Osteoblast (primary cell): ENCODE measurements at regions not wholly inside any gene's neighbourhood (a gene's known extent, or its start where the extent isn't known, plus 50 kb on each side); places are given as distances from the start of the nearest gene placed in this dataset.

ENCODE experiments used
- DNase-seq: peaks from one replicate; pipeline ENCODE4 v3.0.0; 2011; ENCODE audit warnings: low spot score, mixed read lengths; ENCODE audit not compliant: insufficient read length; ENCODE audit errors: missing footprints
- H2AFZ ChIP-seq: 2 replicates; pipeline ENCODE4 v1.6.0; 2011; ENCODE audit warnings: mild to moderate bottlenecking, low read length
- H3K27ac ChIP-seq: 2 replicates; pipeline ENCODE4 v1.5.1; 2011; ENCODE audit warnings: mild to moderate bottlenecking, low read depth, low read length, moderate library complexity
- H3K27me3 ChIP-seq: 2 replicates; pipeline ENCODE4 v1.6.0; 2012; ENCODE audit warnings: mild to moderate bottlenecking, control low read depth, inconsistent platforms, low read length, moderate library complexity; ENCODE audit not compliant: insufficient read depth
- H3K36me3 ChIP-seq: 2 replicates; pipeline ENCODE4 v1.5.1; 2011; ENCODE audit warnings: mild to moderate bottlenecking, low read length, control low read depth, moderate library complexity; ENCODE audit not compliant: insufficient read depth
- H3K4me1 ChIP-seq: 2 replicates; pipeline ENCODE4 v1.5.1; 2011; ENCODE audit warnings: mild to moderate bottlenecking, low read length, control low read depth, moderate library complexity; ENCODE audit not compliant: insufficient read depth
- H3K4me2 ChIP-seq: 2 replicates; pipeline ENCODE4 v1.6.0; 2011; ENCODE audit warnings: mild to moderate bottlenecking, low read length; ENCODE audit not compliant: insufficient read depth
- H3K4me3 ChIP-seq: fragments of 200-600 bp; sonication (generic); 3 replicates; pipeline ENCODE4 v1.5.1; 2012; ENCODE audit warnings: mild to moderate bottlenecking, low read length, inconsistent platforms; ENCODE audit not compliant: insufficient read depth
- H3K79me2 ChIP-seq: 2 replicates; pipeline ENCODE4 v1.6.0; 2012; ENCODE audit warnings: mild to moderate bottlenecking, low read length, control low read depth, inconsistent platforms; ENCODE audit not compliant: insufficient read depth
- H3K9me3 ChIP-seq: 2 replicates; pipeline ENCODE4 v1.5.1; 2011; ENCODE audit warnings: low read depth, low read length, control low read depth
- H4K20me1 ChIP-seq: 2 replicates; pipeline ENCODE4 v1.6.0; 2012; ENCODE audit warnings: mild to moderate bottlenecking, low read length, control low read depth; ENCODE audit not compliant: insufficient read depth
- TF ChIP-seq, protein P1 (sequence below): IDR thresholded peaks from 2 replicates; pipeline ENCODE4 v1.5.1; 2011; ENCODE audit warnings: mild to moderate bottlenecking, low read depth, low read length, moderate library complexity; ENCODE audit errors: extremely low read depth

DNA sequence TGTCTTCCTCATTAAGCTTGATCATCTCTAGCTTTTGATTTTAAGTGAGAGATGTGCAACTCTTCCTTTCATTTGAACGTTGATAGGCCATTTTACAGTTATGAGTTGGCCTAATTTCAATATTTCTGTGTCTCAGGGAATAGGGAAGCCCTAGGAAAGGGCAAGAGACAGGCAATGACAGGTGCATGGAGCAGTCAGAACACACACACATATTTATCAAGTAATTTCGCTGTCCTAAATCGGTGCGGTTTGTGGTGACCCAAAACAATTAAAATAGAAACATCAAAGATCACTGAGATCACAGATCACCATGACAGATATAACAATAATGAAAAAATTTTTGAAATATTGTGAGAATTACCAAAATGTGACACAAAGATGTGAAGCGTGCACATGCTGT, 87.7 kb upstream of the LSM6 start:
- no peak overlapping the region for H2AFZ ChIP-seq
- no peaks in the 10 kb centered on the region for H3K27me3 ChIP-seq
- H3K4me3 ChIP-seq: no peak overlapping the region
- H3K79me2 ChIP-seq: no peaks in the 10 kb centered on the region
- H3K4me2 ChIP-seq: no peak overlapping the region
- no peaks in the 10 kb centered on the region for H4K20me1 ChIP-seq
- TF ChIP-seq, protein P1, sequence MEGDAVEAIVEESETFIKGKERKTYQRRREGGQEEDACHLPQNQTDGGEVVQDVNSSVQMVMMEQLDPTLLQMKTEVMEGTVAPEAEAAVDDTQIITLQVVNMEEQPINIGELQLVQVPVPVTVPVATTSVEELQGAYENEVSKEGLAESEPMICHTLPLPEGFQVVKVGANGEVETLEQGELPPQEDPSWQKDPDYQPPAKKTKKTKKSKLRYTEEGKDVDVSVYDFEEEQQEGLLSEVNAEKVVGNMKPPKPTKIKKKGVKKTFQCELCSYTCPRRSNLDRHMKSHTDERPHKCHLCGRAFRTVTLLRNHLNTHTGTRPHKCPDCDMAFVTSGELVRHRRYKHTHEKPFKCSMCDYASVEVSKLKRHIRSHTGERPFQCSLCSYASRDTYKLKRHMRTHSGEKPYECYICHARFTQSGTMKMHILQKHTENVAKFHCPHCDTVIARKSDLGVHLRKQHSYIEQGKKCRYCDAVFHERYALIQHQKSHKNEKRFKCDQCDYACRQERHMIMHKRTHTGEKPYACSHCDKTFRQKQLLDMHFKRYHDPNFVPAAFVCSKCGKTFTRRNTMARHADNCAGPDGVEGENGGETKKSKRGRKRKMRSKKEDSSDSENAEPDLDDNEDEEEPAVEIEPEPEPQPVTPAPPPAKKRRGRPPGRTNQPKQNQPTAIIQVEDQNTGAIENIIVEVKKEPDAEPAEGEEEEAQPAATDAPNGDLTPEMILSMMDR: no peak
- no peaks in the 10 kb centered on the region for H3K9me3 ChIP-seq
- no peak overlapping the region for H3K27ac ChIP-seq
- no peaks in the 10 kb centered on the region for H3K4me1 ChIP-seq
- no peak for DNase-seq
- H3K36me3 ChIP-seq: no peaks in the 10 kb centered on the region

DNA sequence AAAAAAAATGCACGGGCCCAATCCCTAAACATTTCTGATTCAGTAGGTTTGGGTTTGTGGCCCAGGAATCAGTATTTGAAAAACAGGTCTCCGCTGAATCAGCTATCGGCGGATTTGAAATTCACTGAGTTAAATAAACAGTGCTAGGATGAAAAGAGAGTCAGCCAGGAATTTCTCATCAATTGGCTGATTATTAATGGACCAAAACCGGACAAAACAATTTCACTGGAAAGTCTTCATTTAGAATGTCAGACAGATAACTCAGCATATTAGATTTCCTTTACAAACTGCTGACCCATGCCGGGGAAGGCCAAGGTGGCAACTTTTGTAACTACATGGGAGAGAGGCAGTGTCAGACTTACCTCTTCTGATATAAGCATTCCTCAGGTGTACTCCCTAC, 99.4 kb upstream of the LSM6 start:
- no peaks in the 10 kb centered on the region for H3K79me2 ChIP-seq
- H3K27ac ChIP-seq: no peak overlapping the region
- no peaks in the 10 kb centered on the region for H3K4me1 ChIP-seq
- TF ChIP-seq, protein P1: no peak
- no peak overlapping the region for H3K4me3 ChIP-seq
- no peak for DNase-seq
- H3K27me3 ChIP-seq: peaks cover 4% of the 10 kb centered on the region
- H3K4me2 ChIP-seq: no peak overlapping the region
- H3K36me3 ChIP-seq: no peaks in the 10 kb centered on the region
- H4K20me1 ChIP-seq: no peaks in the 10 kb centered on the region
- no peaks in the 10 kb centered on the region for H3K9me3 ChIP-seq
- no peak overlapping the region for H2AFZ ChIP-seq

DNA sequence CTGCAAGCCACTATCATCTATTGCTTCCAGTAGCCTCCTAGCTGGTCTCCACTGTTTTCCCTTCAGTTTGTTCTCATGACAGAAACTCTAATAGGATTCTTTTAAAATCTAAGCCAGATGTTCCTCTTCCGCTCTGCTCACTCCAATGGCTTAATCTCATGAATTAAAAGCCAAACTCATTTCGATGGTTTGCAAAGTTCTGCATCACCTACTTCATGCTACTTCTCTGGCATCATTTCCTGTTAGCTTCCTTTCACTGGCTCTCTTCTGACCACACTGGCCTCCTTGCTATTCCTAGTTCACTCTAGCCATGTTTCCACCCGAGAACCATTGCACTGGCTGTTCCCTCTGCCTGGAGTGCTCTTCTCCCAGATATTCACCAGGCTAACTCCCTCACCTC, 102.0 kb upstream of the LSM6 start:
- H3K79me2 ChIP-seq: no peaks in the 10 kb centered on the region
- no peak overlapping the region for H3K27ac ChIP-seq
- H4K20me1 ChIP-seq: no peaks in the 10 kb centered on the region
- H3K4me3 ChIP-seq: no peak overlapping the region
- peaks cover 4% of the 10 kb centered on the region for H3K27me3 ChIP-seq
- H3K4me1 ChIP-seq: no peaks in the 10 kb centered on the region
- H2AFZ ChIP-seq: no peak overlapping the region
- TF ChIP-seq, protein P1: no peak
- no peaks in the 10 kb centered on the region for H3K36me3 ChIP-seq
- H3K4me2 ChIP-seq: no peak overlapping the region
- DNase-seq: no peak
- no peaks in the 10 kb centered on the region for H3K9me3 ChIP-seq

DNA sequence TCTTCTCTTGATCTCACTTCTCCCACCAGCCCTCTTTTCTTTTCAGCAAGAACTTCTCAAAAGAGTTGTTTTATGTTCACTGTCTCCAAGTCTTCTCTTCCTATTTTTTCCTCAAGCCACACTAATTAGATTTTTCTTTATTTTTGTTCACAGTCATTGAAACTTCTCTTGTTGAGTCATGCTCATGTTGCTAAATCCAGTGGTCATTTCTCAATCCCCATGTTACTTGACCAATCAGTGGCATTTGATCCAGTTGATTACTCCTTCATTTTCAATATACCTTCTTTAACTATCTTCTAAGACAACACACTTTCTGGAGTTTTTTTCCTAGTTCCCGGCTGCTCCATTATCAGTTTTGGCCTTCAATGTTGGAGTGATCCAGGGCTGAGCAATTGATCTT, 103.1 kb upstream of the LSM6 start:
- DNase-seq: no peak
- Histone ChIP-seq H3K36me3 (no peaks in the 10 kb centered on the region), H3K9me3 (no peaks in the 10 kb centered on the region), H3K27me3 (no peaks in the 10 kb centered on the region), H4K20me1 (no peaks in the 10 kb centered on the region), H2AFZ (no peak overlapping the region), H3K4me1 (no peaks in the 10 kb centered on the region), H3K27ac (no peak overlapping the region), H3K79me2 (no peaks in the 10 kb centered on the region), H3K4me3 (no peak overlapping the region), H3K4me2 (no peak overlapping the region)
- TF ChIP-seq, protein P1: no peak
